Brain microvascular endothelial cell (primary cell): ENCODE measurements at regions not wholly inside any gene's neighbourhood (a gene's known extent, or its start where the extent isn't known, plus 50 kb on each side); places are given as distances from the start of the nearest gene placed in this dataset.
A peak's percentile ranks its signal among the peaks of the same experiment; 100 is the strongest.

Experiments used
- DNase-seq: peaks from one replicate; pipeline ENCODE4 v3.0.0-alpha.2; 2020
- H3K27ac ChIP-seq: fragments of 250-450 bp; sonication (Bioruptor Pico); 2 replicates; pipeline ENCODE4 v1.5.1; 2020; ENCODE audit warnings: mild to moderate bottlenecking, moderate library complexity
- H3K27me3 ChIP-seq: fragments of 250-450 bp; sonication (Bioruptor Pico); replicated peaks from 2 replicates; pipeline ENCODE4 v1.5.1; 2020; ENCODE audit warnings: mild to moderate bottlenecking
- H3K36me3 ChIP-seq: fragments of 250-450 bp; sonication (Bioruptor Pico); replicated peaks from 2 replicates; pipeline ENCODE4 v1.5.1; 2020; ENCODE audit warnings: mild to moderate bottlenecking
- H3K4me3 ChIP-seq: 2 replicates; pipeline ENCODE4 v1.5.1; 2011; ENCODE audit warnings: low read depth, mild to moderate bottlenecking, control low read depth, low read length, moderate library complexity
- in situ Hi-C: cut with HindIII; loops from 2 replicates; pipeline ENCODE4 v1.10.0; 2017; ENCODE audit warnings: low sequenced_read_pairs, low pct_ligation_motif_present
- TF ChIP-seq, protein P1 (sequence below): IDR thresholded peaks from 2 replicates; pipeline ENCODE4 v1.5.1; 2011; ENCODE audit warnings: low read depth, mild to moderate bottlenecking, moderate library complexity, low read length, control low read depth, inconsistent platforms; ENCODE audit errors: missing control alignments

DNA sequence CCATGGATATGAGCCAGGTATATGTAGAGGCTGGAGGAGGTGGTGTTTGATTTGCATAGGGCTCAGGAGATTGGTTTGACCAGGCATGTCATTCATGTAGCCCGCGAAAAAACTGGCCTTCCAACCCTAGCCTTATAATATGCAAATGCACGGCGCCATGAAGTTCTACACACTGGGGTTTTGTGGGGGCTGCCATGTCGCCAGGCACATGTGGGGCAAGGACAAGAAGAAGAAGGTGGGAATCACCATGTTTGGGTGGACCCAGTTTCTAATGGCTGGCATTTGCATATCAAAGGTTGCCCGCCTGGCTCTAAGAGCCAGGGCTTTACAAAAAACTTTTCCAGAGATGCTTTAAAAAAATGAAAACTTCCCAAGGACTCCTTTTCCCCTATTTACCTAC, 1251.0 kb downstream of the PCDH18 start:
- Histone ChIP-seq H3K4me3 (no peak overlapping the region), H3K36me3 (no peaks in the 10 kb centered on the region), H3K27ac (no peak overlapping the region), H3K27me3 (no peaks in the 10 kb centered on the region)
- no peak for DNase-seq
- TF ChIP-seq, protein P1, sequence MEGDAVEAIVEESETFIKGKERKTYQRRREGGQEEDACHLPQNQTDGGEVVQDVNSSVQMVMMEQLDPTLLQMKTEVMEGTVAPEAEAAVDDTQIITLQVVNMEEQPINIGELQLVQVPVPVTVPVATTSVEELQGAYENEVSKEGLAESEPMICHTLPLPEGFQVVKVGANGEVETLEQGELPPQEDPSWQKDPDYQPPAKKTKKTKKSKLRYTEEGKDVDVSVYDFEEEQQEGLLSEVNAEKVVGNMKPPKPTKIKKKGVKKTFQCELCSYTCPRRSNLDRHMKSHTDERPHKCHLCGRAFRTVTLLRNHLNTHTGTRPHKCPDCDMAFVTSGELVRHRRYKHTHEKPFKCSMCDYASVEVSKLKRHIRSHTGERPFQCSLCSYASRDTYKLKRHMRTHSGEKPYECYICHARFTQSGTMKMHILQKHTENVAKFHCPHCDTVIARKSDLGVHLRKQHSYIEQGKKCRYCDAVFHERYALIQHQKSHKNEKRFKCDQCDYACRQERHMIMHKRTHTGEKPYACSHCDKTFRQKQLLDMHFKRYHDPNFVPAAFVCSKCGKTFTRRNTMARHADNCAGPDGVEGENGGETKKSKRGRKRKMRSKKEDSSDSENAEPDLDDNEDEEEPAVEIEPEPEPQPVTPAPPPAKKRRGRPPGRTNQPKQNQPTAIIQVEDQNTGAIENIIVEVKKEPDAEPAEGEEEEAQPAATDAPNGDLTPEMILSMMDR, result no peak
- in situ Hi-C loops, result no loop called here

DNA sequence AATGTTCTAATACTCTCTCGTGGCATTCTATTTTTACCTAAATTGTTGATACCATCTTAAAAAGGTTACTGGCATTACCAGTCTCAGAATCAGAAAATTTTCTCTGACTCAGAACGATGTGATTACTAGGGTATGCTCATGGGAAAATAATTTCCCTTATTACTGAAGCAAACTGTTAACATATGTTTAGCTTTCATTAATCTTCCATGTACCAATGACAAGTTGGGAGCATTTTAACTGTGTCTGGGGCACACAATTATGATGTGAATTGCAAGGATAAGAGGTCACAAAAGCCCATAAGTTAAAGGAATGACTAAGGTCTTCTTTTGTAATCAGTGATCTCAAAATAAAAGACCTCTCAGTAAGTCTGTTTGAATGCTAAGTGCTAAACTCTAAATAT, 1254.6 kb downstream of the PCDH18 start:
- DNase-seq, result no peak
- Histone ChIP-seq H3K36me3 (no peaks in the 10 kb centered on the region), H3K4me3 (no peak overlapping the region), H3K27ac (no peak overlapping the region), H3K27me3 (no peaks in the 10 kb centered on the region)
- in situ Hi-C loops, result no loop called here
- TF ChIP-seq, protein P1, result no peak

DNA sequence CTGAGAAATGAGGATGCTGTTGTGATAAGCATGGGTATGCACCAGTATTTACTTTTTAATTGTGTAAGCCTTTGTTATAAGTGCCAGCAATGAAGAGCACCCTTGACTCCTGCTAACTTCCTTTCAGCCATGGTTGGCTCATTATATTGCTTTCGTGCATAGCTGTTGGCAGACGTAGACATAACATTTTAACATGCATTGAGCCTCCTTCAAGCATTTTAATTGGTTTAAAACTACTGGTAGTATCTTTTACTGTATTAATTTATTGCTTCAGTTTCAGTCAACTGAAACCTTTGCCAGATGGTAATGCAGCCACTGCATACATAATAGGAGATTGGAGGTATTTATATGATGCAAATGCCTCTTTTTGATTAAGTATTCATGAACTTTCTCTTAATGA, 1285.4 kb downstream of the PCDH18 start:
- H3K27ac ChIP-seq, result no peak overlapping the region
- H3K27me3 ChIP-seq, result no peaks in the 10 kb centered on the region
- H3K36me3 ChIP-seq, result no peaks in the 10 kb centered on the region
- in situ Hi-C loops, result no loop called here
- TF ChIP-seq, protein P1, result no peak
- DNase-seq, result no peak
- no peak overlapping the region for H3K4me3 ChIP-seq

DNA sequence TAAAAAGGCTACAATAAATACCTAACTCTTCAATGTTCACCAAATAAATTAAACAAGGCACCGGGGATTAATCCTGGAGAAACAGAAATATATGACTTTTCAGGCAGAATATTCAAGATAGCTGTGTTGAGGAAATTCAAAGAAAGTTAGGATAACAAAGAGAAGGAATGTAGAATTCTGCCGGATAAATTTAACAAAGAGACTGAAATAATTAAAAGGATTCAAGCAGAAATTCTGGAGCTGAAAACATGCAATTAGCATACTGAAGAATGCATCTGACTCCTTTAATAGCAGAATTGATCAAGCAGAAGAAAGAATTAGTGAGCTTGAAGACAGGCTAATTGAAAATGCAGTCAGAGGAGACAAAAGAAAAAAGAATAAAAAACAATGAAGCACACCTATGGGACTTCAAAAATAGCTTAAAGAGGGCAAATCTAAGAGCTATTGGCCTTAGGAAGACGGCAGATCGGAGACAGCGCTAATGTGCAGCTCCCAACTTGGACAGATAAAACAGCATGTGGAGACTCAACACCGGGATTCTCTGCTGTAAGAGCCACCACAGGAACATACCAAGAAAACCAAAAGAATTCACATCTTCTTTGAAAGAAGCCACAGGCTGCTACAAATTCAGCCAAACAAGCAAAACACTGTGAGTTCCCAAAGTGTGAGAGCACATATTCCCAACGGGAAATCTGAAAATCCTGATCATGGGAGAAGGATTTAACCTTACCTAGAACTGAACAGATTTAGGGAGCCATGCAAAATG, 1290.9 kb downstream of the PCDH18 start:
- H3K27ac ChIP-seq, result no peak overlapping the region
- in situ Hi-C loops, result no loop called here
- TF ChIP-seq, protein P1, result no peak
- no peak overlapping the region for H3K4me3 ChIP-seq
- H3K27me3 ChIP-seq, result no peaks in the 10 kb centered on the region
- H3K36me3 ChIP-seq, result no peaks in the 10 kb centered on the region
- DNase-seq, result peak; percentile 51

DNA sequence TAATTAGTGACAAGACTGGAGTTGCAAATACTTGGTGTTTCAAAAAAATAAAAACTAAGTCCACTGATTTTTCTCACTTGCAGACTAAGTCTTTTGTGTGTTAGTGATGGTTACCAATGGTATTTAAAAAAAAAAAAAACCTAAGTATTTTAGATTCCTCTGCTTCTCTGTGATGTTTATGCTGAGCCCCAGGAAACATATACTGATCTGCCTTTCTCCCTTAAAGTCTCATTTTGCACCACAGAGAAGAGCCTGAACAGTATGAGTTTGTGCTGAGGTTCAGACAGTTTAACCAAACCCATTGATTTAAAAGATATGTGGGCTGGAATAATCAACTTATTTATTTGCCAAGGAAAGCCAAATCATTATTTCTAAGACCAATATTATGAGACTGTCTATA, 1305.0 kb downstream of the PCDH18 start:
- TF ChIP-seq, protein P1, result no peak
- DNase-seq, result no peak
- Histone ChIP-seq H3K27me3 (no peaks in the 10 kb centered on the region), H3K4me3 (no peak overlapping the region), H3K36me3 (no peaks in the 10 kb centered on the region), H3K27ac (no peak overlapping the region)
- in situ Hi-C loops, result no loop called here
